Fibroblast of mammary gland (primary cell): ENCODE measurements at regions not wholly inside any gene's neighbourhood (a gene's known extent, or its start where the extent isn't known, plus 50 kb on each side); places are given as distances from the start of the nearest gene placed in this dataset.

ENCODE experiments used
- DNase-seq: peaks from one replicate; pipeline ENCODE4 v3.0.0-alpha.2; 2010; ENCODE audit warnings: low read depth
- H3K4me3 ChIP-seq: 2 replicates; pipeline ENCODE4 v1.5.1; 2011; ENCODE audit warnings: low read depth, mild to moderate bottlenecking, low read length, moderate library complexity; ENCODE audit not compliant: control insufficient read depth
- CTCF ChIP-seq: conservative IDR thresholded peaks from 2 replicates; pipeline ENCODE4 v1.5.1; 2011; ENCODE audit warnings: low read depth, low read length, inconsistent platforms; ENCODE audit not compliant: control insufficient read depth, insufficient read depth

- no peak for TF ChIP-seq CTCF
- no peak overlapping the region for H3K4me3 ChIP-seq
- peak; percentile 13 for DNase-seq
These were observed 53.0 kb upstream of the DAZL start for GRCh38 chr3:16658004-16658924.

- no peak overlapping the region for H3K4me3 ChIP-seq
- no peak for DNase-seq
- TF ChIP-seq CTCF = no peak
These were observed 53.9 kb upstream of the DAZL start for GRCh38 chr3:16658925-16659793.

- H3K4me3 ChIP-seq = no peak overlapping the region
- TF ChIP-seq CTCF = no peak
- no peak for DNase-seq
These were observed 58.9 kb upstream of the DAZL start for GRCh38 chr3:16663854-16664712.

- DNase-seq = peak; percentile 72
- no peak overlapping the region for H3K4me3 ChIP-seq
- no peak for TF ChIP-seq CTCF
These were observed 60.1 kb upstream of the DAZL start for GRCh38 chr3:16665282-16665741.

- DNase-seq = no peak
- no peak for TF ChIP-seq CTCF
- H3K4me3 ChIP-seq = no peak overlapping the region
These were observed 61.0 kb upstream of the DAZL start for GRCh38 chr3:16666206-16666605.

- DNase-seq = no peak
- no peak overlapping the region for H3K4me3 ChIP-seq
These were observed 62.4 kb upstream of the DAZL start for GRCh38 chr3:16667633-16668032.

More at GRCh38 chr3:16667633-16668032, 62.4 kb upstream of the DAZL start:
- no peak for TF ChIP-seq CTCF
